Fibroblast of lung (primary cell): ENCODE measurements at regions not wholly inside any gene's neighbourhood (a gene's known extent, or its start where the extent isn't known, plus 50 kb on each side); places are given as distances from the start of the nearest gene placed in this dataset.
"Not testable (repeated sequence)": the region's sequence is repeated elsewhere in the genome, so short reads cannot be mapped to it uniquely, and the experiment has no call there.

ENCODE experiments used
- DNase-seq, 2 donors: peaks; one replicate each; pipeline versions ENCODE4 v3.0.0 to v3.0.0-alpha.2; 2010; ENCODE audit warnings: low read depth in 2 of 2
- H2AFZ ChIP-seq: 2 replicates; pipeline ENCODE4 v1.5.1; 2012; ENCODE audit warnings: low read length, control low read depth, inconsistent platforms
- H3K27ac ChIP-seq: 2 replicates; pipeline ENCODE4 v1.5.1; 2011; ENCODE audit warnings: low read length, control low read depth; ENCODE audit not compliant: insufficient read depth
- H3K27me3 ChIP-seq: 2 replicates; pipeline ENCODE4 v1.5.1; 2011; ENCODE audit warnings: mild to moderate bottlenecking, low read length; ENCODE audit not compliant: control insufficient read depth, insufficient read depth
- H3K36me3 ChIP-seq: 2 replicates; pipeline ENCODE4 v1.5.1; 2011; ENCODE audit warnings: low read length; ENCODE audit not compliant: control insufficient read depth, insufficient read depth
- H3K4me1 ChIP-seq: 2 replicates; pipeline ENCODE4 v1.5.1; 2011; ENCODE audit warnings: low read length; ENCODE audit not compliant: control insufficient read depth, insufficient read depth; ENCODE audit errors: extremely low read depth
- H3K4me2 ChIP-seq: 2 replicates; pipeline ENCODE4 v1.5.1; 2011; ENCODE audit warnings: low read length, control low read depth; ENCODE audit not compliant: insufficient read depth; ENCODE audit errors: extremely low read depth
- H3K4me3 ChIP-seq, 4 experiments: fragments of 200-600 bp in 1 of 4; sonication (generic) in 1 of 4; replicated peaks in 1 of 4; 2 replicates each; pipeline ENCODE4 v1.5.1; 2011 to 2016; ENCODE audit warnings: low read length in 4 of 4, low read depth in 3 of 4, mild to moderate bottlenecking in 3 of 4, control low read depth in 2 of 4, inconsistent platforms in 1 of 4, mixed read lengths in 1 of 4; ENCODE audit not compliant: insufficient read depth in 1 of 4; ENCODE audit errors: control extremely low read depth in 1 of 4
- H3K79me2 ChIP-seq: 2 replicates; pipeline ENCODE4 v1.5.1; 2012; ENCODE audit warnings: mild to moderate bottlenecking, low read length, inconsistent platforms; ENCODE audit not compliant: control insufficient read depth, insufficient read depth
- H3K9ac ChIP-seq: 2 replicates; pipeline ENCODE4 v1.5.1; 2011; ENCODE audit warnings: mild to moderate bottlenecking, low read length, control low read depth; ENCODE audit not compliant: insufficient read depth
- H3K9me3 ChIP-seq: 2 replicates; pipeline ENCODE4 v1.5.1; 2012; ENCODE audit warnings: low read depth, low read length; ENCODE audit not compliant: control insufficient read depth, insufficient read depth
- H4K20me1 ChIP-seq: 2 replicates; pipeline ENCODE4 v1.5.1; 2011; ENCODE audit warnings: low read length; ENCODE audit not compliant: control insufficient read depth, insufficient read depth; ENCODE audit errors: extremely low read depth
- CTCF ChIP-seq, 2 donors: IDR thresholded peaks in 1 of 2; conservative IDR thresholded peaks in 1 of 2; 1 replicate in 1 of 2; 2 replicates in 1 of 2; pipeline ENCODE4 v1.5.1; 2011 to 2012; ENCODE audit warnings: low read length in 2 of 2, control low read depth in 1 of 2, inconsistent platforms in 1 of 2, low read depth in 1 of 2, mild to moderate bottlenecking in 1 of 2
- EZH2 ChIP-seq: IDR thresholded peaks from 2 replicates; pipeline ENCODE4 v1.5.1; 2012; ENCODE audit warnings: low read length, control low read depth, mild to moderate bottlenecking; ENCODE audit errors: missing control alignments

- TF ChIP-seq CTCF (conservative IDR thresholded peaks at IDR 0.05 in 1 of 2, IDR thresholded peaks at IDR 0.05 in 1 of 2; ENCODE audit: low read depth in 1 of 2, low read length in 2 of 2): no peak
- H4K20me1 ChIP-seq: no peaks in the 10 kb centered on the region
Measured at GRCh38 chr7:152579070-152579469, 96.9 kb downstream of the XRCC2 start.

GRCh38 chr7:152577339-152577738 lies 98.6 kb downstream of the XRCC2 start:
- TF ChIP-seq CTCF (conservative IDR thresholded peaks at IDR 0.05 in 1 of 2, IDR thresholded peaks at IDR 0.05 in 1 of 2; ENCODE audit: low read depth in 1 of 2, low read length in 2 of 2) (no peak), EZH2 (no peak)
- no peak overlapping the region for H3K4me2 ChIP-seq
- H2AFZ ChIP-seq: no peak overlapping the region
- H3K79me2 ChIP-seq: no peaks in the 10 kb centered on the region
- H3K4me1 ChIP-seq: no peaks in the 10 kb centered on the region
- no peaks in the 10 kb centered on the region for H3K36me3 ChIP-seq
- no peaks in the 10 kb centered on the region for H3K27me3 ChIP-seq
- H4K20me1 ChIP-seq: no peaks in the 10 kb centered on the region
- no peak overlapping the region for H3K9ac ChIP-seq
- H3K27ac ChIP-seq: no peak overlapping the region
- H3K4me3 ChIP-seq: no peak overlapping the region
- no peak for DNase-seq
- no peaks in the 10 kb centered on the region for H3K9me3 ChIP-seq

More at GRCh38 chr7:152579070-152579469, 96.9 kb downstream of the XRCC2 start:
- no peak overlapping the region for H3K27ac ChIP-seq
- H3K27me3 ChIP-seq: no peaks in the 10 kb centered on the region
- H3K9ac ChIP-seq: no peak overlapping the region
- H3K9me3 ChIP-seq: no peaks in the 10 kb centered on the region
- DNase-seq: peak in 1 of 2 donors; percentile 51
- H3K4me3 ChIP-seq: no peak overlapping the region
- H3K4me2 ChIP-seq: no peak overlapping the region
- no peaks in the 10 kb centered on the region for H3K36me3 ChIP-seq
- no peaks in the 10 kb centered on the region for H3K4me1 ChIP-seq
- H3K79me2 ChIP-seq: no peaks in the 10 kb centered on the region
- no peak overlapping the region for H2AFZ ChIP-seq

GRCh38 chr7:152574892-152575548 lies 100.9 kb downstream of the XRCC2 start:
- no peak overlapping the region for H2AFZ ChIP-seq
- H3K9me3 ChIP-seq: no peaks in the 10 kb centered on the region
- H3K4me3 ChIP-seq: no peak overlapping the region
- no peaks in the 10 kb centered on the region for H3K79me2 ChIP-seq
- H3K9ac ChIP-seq: no peak overlapping the region
- no peaks in the 10 kb centered on the region for H3K27me3 ChIP-seq
- TF ChIP-seq EZH2 (no peak), CTCF (conservative IDR thresholded peaks at IDR 0.05 in 1 of 2, IDR thresholded peaks at IDR 0.05 in 1 of 2; ENCODE audit: low read depth in 1 of 2, low read length in 2 of 2) (no peak)
- H3K36me3 ChIP-seq: no peaks in the 10 kb centered on the region
- no peak for DNase-seq
- H3K27ac ChIP-seq: no peak overlapping the region
- no peaks in the 10 kb centered on the region for H3K4me1 ChIP-seq
- no peaks in the 10 kb centered on the region for H4K20me1 ChIP-seq
- no peak overlapping the region for H3K4me2 ChIP-seq

GRCh38 chr7:152573186-152573585 lies 102.8 kb downstream of the XRCC2 start:
- H3K4me3 ChIP-seq, H3K9ac ChIP-seq, H3K36me3 ChIP-seq, H3K79me2 ChIP-seq, H3K27ac ChIP-seq, H4K20me1 ChIP-seq, H3K4me2 ChIP-seq, DNase-seq, H3K9me3 ChIP-seq, H2AFZ ChIP-seq, H3K4me1 ChIP-seq, H3K27me3 ChIP-seq: not testable (repeated sequence)
